Occipital lobe (tissue), 1 donor: ENCODE measurements at regions not wholly inside any gene's neighbourhood (a gene's known extent, or its start where the extent isn't known, plus 50 kb on each side); places are given as distances from the start of the nearest gene placed in this dataset.

Source experiments
- DNase-seq: peaks from one replicate; lab custom pipeline; 2025; lab: John Stamatoyannopoulos, UW

DNA sequence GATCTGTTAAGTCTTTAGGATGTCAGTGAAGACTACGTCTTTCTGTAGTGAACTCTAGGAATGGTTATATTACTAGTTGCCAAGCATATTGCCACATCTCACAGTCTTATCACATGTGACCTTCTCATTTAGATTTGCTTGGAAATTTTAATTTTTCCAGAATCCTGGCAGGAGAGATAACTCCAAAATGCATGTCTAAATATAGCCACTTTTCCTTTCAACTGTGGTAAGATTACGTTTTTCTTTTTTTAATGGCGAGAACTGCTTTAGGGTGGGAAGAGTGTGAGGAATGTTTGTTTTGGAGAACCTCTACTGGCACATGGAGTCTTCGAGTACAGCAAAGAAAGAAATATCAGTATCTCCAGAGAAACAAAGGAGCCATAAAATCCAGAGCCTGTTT, 91.7 kb upstream of the ADAMTSL1 start:
- DNase-seq: no peak

DNA sequence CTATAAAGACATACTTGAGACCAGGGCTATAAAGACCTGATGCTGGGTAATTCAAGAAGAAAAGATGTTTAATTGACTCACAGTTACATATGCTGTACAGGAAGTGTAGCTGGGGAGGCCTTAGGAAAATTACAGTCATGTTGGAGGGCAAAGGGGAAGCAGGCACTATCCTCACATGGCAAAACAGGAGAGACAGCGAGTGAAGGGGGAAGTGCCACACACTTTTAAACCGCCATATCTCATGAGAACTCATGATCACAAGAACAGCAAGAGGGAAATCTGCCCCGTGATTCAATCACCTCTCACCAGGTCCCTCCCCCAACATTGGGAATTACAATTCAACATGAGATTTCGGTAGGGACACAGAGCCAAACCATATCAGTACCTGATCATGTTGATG, 89.9 kb upstream of the ADAMTSL1 start:
- DNase-seq: no peak

GRCh38 chr9:18385696-18386490, 88.1 kb upstream of the ADAMTSL1 start:
- DNase-seq: no peak

GRCh38 chr9:18390393-18390792, 83.6 kb upstream of the ADAMTSL1 start:
- DNase-seq: no peak

GRCh38 chr9:18393340-18394130, 80.4 kb upstream of the ADAMTSL1 start:
- DNase-seq: no peak

DNA sequence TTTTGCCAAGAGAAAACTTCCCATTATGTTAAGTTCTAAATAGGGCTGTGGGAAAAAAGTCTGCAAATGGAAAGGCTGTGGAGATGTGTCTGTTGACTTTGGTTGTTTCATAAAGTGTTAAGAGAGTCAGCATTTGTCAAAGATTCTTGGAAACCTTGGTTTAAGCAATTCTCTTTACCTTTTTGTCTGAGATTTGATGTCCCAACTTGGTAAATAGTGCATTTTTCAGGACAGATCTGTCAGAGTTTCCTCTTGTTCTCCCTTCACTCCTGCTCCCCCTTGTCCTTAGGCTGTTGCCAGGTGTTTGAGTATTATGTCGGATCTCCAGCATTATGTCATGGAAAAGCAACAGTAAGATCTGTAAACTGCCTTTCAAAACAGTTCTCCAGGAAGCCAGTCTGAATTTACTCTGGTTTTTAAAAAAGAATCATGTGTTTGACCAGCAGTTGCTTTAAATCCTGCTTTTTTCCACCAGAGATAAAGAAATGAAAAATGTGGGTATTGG, 79.1 kb upstream of the ADAMTSL1 start:
- no peak for DNase-seq

GRCh38 chr9:18396102-18396728, 77.7 kb upstream of the ADAMTSL1 start:
- DNase-seq: no peak

GRCh38 chr9:18397076-18397475, 76.9 kb upstream of the ADAMTSL1 start:
- DNase-seq: no peak

DNA sequence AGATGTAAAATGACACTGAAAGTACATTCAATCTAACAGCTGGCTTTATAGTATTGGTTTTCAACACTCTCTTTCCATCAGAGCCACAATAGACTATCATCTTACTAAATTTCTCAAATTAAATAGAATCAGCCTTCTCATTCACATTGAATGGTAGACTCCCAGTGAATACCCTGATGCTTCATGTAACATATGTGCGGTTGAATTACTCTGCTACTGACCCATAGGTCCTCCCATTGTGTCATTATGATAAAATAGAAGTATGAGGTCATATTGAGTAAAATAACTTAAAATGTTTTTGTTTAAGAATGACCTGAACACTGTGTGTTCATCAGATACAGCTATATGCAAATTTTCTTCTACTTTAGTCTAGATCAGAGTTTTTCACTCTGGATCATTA, 75.9 kb upstream of the ADAMTSL1 start:
- DNase-seq: no peak

- no peak for DNase-seq
Measured at GRCh38 chr9:18404434-18405029, 69.4 kb upstream of the ADAMTSL1 start.

GRCh38 chr9:18405240-18405639, 68.7 kb upstream of the ADAMTSL1 start:
- no peak for DNase-seq

GRCh38 chr9:18410983-18411382, 63.0 kb upstream of the ADAMTSL1 start:
- DNase-seq: no peak

- no peak for DNase-seq
Measured at GRCh38 chr9:18421391-18421790, 52.6 kb upstream of the ADAMTSL1 start.

DNA sequence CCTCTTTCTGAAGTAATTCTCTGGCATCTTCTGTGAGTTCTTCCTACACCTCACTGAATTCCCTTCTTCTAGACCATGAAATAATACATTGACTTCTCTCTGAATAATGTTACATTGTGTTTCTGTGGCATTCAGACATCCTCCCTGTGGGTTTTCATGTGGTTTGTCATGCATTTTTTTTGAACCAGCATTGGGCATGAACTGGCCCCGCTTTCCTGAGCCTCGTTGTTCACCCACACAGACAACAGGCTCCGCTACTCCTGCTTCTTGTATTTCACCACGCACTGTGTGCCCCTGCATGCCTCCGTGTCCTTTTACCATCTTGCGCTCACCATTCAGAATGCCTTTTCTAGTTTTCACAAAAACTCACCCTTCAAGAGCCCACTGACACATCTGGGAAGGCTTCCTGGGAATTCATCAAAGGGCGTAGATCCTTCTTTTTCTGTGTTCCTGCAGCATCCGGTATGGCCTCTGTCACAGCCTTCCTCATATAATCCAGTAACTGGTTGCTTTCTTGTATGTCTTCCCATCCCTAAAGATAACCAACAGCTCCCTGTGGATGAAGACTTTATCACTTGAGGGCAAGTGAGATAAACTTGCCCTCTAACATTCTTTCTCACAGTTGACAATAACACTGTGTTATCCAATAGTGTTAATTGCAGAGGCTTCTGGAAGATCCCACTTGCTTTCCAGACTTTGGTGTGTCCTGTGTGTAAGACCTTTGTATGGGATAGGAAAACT, 51.5 kb upstream of the ADAMTSL1 start:
- no peak for DNase-seq

DNA sequence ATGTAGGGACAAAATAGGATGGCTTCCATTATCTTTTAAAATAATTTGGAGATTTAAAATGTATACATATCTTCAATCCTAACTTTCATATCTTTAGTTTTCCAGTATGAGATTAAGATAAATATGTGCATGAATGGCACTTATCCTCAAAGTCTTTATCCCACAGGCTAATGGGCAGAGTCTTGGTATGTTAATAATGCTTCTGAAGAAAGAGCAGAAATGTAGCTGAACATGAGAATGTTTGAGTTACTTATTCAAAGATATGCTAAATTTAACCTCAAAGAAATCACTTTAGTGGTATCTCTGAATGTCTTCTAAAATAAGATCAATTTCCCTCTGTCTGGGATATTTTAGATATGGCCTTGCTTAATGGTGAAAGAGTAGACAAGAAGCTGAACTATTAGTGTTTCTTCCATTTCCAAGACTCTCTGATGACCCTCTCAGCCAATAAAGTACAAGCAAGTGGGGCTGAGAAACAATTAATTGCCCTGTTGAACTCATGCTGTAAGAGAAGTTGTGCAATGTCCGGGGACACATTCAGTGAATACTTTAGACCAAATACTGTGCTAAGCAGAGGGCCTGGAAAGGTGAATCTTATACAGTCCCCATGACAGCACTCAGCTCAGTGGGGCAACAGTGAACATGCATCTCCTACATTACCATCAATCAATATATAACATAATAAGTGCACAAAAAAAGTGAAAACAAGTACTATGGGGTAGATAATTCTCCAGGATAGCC, 50.0 kb upstream of the ADAMTSL1 start:
- DNase-seq: no peak
